ENCODE measurements at regions not wholly inside any gene's neighbourhood (a gene's known extent, or its start where the extent isn't known, plus 50 kb on each side); places are given as distances from the start of the nearest gene placed in this dataset.

- peaks cover 64% of the 10 kb centered on the region for H3K27me3 Mint-ChIP-seq
- H3K27ac Mint-ChIP-seq: no peak overlapping the region
- H3K4me1 Mint-ChIP-seq (ENCODE audit: low read depth): no peaks in the 10 kb centered on the region
- TF ChIP-seq, protein P1, sequence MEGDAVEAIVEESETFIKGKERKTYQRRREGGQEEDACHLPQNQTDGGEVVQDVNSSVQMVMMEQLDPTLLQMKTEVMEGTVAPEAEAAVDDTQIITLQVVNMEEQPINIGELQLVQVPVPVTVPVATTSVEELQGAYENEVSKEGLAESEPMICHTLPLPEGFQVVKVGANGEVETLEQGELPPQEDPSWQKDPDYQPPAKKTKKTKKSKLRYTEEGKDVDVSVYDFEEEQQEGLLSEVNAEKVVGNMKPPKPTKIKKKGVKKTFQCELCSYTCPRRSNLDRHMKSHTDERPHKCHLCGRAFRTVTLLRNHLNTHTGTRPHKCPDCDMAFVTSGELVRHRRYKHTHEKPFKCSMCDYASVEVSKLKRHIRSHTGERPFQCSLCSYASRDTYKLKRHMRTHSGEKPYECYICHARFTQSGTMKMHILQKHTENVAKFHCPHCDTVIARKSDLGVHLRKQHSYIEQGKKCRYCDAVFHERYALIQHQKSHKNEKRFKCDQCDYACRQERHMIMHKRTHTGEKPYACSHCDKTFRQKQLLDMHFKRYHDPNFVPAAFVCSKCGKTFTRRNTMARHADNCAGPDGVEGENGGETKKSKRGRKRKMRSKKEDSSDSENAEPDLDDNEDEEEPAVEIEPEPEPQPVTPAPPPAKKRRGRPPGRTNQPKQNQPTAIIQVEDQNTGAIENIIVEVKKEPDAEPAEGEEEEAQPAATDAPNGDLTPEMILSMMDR (IDR thresholded peaks at IDR 0.05; ENCODE audit: unreplicated experiment): no peak
- H3K36me3 Mint-ChIP-seq (ENCODE audit: insufficient read depth): no peaks in the 10 kb centered on the region
- no peaks in the 10 kb centered on the region for H3K9me3 Mint-ChIP-seq (ENCODE audit: low read depth)
- DNase-seq (ENCODE audit: low spot score, unreplicated experiment): no peak
- no peak overlapping the region for H3K4me3 Mint-ChIP-seq (ENCODE audit: low read depth)
Measured at GRCh38 chr19:29309637-29310036, 96.7 kb upstream of the UQCRFS1 start.

DNA sequence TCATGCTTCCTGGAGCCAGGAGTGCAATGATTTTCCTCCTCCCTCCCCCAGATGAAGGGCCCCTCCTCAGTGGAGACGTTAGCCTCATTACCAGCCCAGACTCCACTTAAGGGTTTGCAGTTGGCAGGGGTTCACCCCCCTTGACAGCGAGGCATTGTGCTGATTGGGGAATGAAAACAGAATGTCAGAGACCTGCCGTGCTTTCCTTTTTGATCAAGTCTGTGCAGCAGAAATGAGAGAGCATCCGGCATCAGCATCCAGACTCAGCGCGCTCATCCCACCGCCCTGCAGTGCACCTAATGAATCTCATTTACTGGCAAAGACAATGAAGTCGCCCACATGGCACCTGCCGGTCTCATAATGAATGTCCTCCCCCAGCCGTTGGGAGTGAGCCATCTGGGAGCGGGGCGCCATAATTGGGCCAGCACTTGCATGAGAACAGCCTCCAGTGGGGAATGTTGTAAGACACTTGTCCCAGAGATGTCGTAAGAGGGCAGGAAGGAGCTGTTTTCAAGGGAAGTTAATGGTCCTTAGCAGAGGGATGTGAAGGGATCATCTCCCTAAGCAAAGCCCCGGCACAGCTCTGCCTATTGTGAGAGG lies 98.3 kb upstream of the UQCRFS1 start:
- Mint-ChIP-seq H3K4me1 (ENCODE audit: low read depth) (peaks cover 1% of the 10 kb centered on the region), H3K4me3 (ENCODE audit: low read depth) (no peak overlapping the region)
- DNase-seq (ENCODE audit: low spot score, unreplicated experiment): no peak

DNA sequence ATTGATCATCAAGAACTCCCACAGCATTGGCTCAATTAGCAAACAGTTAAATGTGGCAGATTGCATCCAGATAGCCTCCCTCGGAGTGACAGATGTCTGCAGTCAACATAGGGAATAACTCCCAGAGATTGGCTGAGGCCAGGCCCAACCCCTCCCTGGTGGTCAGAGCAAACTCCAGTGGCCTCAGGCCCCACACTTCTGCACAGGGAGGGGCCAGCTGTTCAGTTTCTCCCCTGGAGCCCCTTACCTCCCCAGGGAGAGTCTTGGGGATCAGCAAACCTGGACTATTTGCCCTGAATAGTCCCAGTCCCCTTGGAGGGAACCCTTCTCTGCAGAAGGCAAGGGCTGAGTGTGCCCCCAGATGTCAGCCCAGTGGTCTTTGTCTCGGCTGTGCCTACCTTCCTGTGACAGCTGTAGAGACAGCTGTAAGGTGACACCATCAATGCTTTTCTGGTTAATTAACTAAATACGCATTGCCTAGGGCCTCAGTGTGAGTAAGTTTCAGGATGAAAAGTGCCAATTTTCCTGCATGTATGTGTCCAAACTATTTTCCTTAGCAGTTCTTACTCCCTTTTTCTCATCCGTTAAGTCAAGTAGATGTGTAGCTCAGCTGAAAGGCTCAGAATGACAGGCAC lies 102.7 kb upstream of the UQCRFS1 start:
- H3K4me1 Mint-ChIP-seq (ENCODE audit: low read depth): peaks cover 1% of the 10 kb centered on the region
- no peak overlapping the region for H3K27ac Mint-ChIP-seq
- no peaks in the 10 kb centered on the region for H3K9me3 Mint-ChIP-seq (ENCODE audit: low read depth)
- no peaks in the 10 kb centered on the region for H3K36me3 Mint-ChIP-seq (ENCODE audit: insufficient read depth)
- TF ChIP-seq, protein P1 (IDR thresholded peaks at IDR 0.05; ENCODE audit: unreplicated experiment): no peak
- peaks cover 50% of the 10 kb centered on the region for H3K27me3 Mint-ChIP-seq
- H3K4me3 Mint-ChIP-seq (ENCODE audit: low read depth): no peak overlapping the region
- DNase-seq (ENCODE audit: low spot score, unreplicated experiment): no peak

More for the DNA sequence above, 98.3 kb upstream of the UQCRFS1 start:
- TF ChIP-seq, protein P1 (IDR thresholded peaks at IDR 0.05; ENCODE audit: unreplicated experiment): no peak
- no peaks in the 10 kb centered on the region for H3K9me3 Mint-ChIP-seq (ENCODE audit: low read depth)
- peaks cover 67% of the 10 kb centered on the region for H3K27me3 Mint-ChIP-seq
- no peaks in the 10 kb centered on the region for H3K36me3 Mint-ChIP-seq (ENCODE audit: insufficient read depth)
- no peak overlapping the region for H3K27ac Mint-ChIP-seq

GRCh38 chr19:29318581-29318980 lies 105.6 kb upstream of the UQCRFS1 start:
- H3K9me3 Mint-ChIP-seq (ENCODE audit: low read depth): no peaks in the 10 kb centered on the region
- peaks cover 1% of the 10 kb centered on the region for H3K4me1 Mint-ChIP-seq (ENCODE audit: low read depth)
- H3K27me3 Mint-ChIP-seq: peaks cover 28% of the 10 kb centered on the region
- no peak overlapping the region for H3K4me3 Mint-ChIP-seq (ENCODE audit: low read depth)
- no peak for DNase-seq (ENCODE audit: low spot score, unreplicated experiment)
- no peak overlapping the region for H3K27ac Mint-ChIP-seq
- H3K36me3 Mint-ChIP-seq (ENCODE audit: insufficient read depth): no peaks in the 10 kb centered on the region
- TF ChIP-seq, protein P1 (IDR thresholded peaks at IDR 0.05; ENCODE audit: unreplicated experiment): no peak

DNA sequence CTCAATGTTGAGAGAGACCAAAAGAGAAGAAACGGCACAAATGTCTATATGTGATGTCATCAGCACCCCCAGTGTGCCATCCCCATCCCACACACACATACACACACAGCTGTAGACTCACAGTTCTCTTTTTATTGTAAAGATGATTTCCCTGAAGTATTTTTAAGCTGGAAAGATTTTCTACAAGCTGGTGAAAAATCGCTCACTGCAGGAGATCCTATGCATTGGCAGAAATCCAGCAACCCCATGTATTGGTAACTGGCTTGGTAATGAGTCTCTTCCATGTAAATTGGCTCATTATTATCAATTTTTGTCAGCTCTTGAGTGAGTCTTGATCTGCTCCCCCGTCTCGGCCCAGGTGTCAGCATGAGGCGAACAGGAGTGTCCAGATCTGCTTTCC lies 107.1 kb upstream of the UQCRFS1 start:
- Mint-ChIP-seq H3K9me3 (ENCODE audit: low read depth) (no peaks in the 10 kb centered on the region), H3K4me3 (ENCODE audit: low read depth) (no peak overlapping the region), H3K36me3 (ENCODE audit: insufficient read depth) (no peaks in the 10 kb centered on the region), H3K4me1 (ENCODE audit: low read depth) (peaks cover 1% of the 10 kb centered on the region), H3K27ac (no peak overlapping the region), H3K27me3 (peaks cover 32% of the 10 kb centered on the region)
- TF ChIP-seq, protein P1 (IDR thresholded peaks at IDR 0.05; ENCODE audit: unreplicated experiment): no peak
- DNase-seq (ENCODE audit: low spot score, unreplicated experiment): no peak
